AG04450 (cell line): ENCODE measurements at regions not wholly inside any gene's neighbourhood (a gene's known extent, or its start where the extent isn't known, plus 50 kb on each side); places are given as distances from the start of the nearest gene placed in this dataset.

ENCODE experiments used
- CTCF ChIA-PET: fragments of 300-600, 350-600 bp; formaldehyde crosslinking; extraction: SDS; loops from one replicate; lab custom pipeline; 2022; ENCODE audit warnings: antibody characterized with exemption, inconsistent platforms; lab: Charles Lee
- POLR2A ChIA-PET: fragments of 350-600 bp; formaldehyde crosslinking; extraction: SDS; loops from one replicate; lab custom pipeline; 2021; ENCODE audit warnings: antibody characterized with exemption, inconsistent platforms; lab: Yijun Ruan, JAX
- DNase-seq: peaks from one replicate; pipeline ENCODE4 v3.0.0-alpha.2; 2011; ENCODE audit warnings: low read depth, low spot score
- H3K27ac ChIP-seq: one replicate; pipeline ENCODE4 v1.5.1; 2012; ENCODE audit warnings: low read depth, low read length, control low read depth
- H3K27me3 ChIP-seq: one replicate; pipeline ENCODE4 v1.6.0; 2012; ENCODE audit warnings: low read length; ENCODE audit not compliant: control insufficient read depth, insufficient read depth
- H3K4me3 ChIP-seq: 2 replicates; pipeline ENCODE4 v1.5.1; 2011; ENCODE audit warnings: mild to moderate bottlenecking, low read depth, low read length, control low read depth
- H3K9me3 ChIP-seq: 2 replicates; pipeline ENCODE4 v1.5.1; 2012; ENCODE audit warnings: low read length; ENCODE audit not compliant: control insufficient read depth, insufficient read depth
- TF ChIP-seq, protein P1 (sequence below): IDR thresholded peaks from 2 replicates; pipeline ENCODE4 v1.5.1; 2011; ENCODE audit warnings: low read depth, low read length, control low read depth, inconsistent platforms

DNA sequence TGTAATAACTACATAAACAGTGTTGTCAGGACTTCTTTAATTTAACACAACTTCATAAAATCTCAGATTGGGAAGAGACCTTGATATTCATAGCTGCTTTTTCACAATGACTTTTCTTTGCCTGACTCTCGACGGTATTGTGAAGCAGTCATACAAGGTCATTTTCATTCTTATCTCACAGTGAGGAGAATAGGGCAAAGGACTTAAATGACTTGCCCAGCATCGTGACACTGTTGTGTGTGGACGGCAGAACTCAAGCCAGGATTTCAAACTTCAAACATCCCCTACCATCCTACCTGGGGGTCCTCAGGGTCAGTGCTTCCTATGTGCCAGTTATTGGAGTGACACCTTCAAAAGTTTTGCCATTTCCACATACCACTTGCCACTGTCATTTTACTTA lies 138.5 kb upstream of the GDF10 start:
- Histone ChIP-seq H3K27me3 (no peaks in the 10 kb centered on the region), H3K27ac (no peak overlapping the region), H3K4me3 (no peak overlapping the region), H3K9me3 (no peaks in the 10 kb centered on the region; the same call in 1 of the 2 replicates)
- TF ChIP-seq, protein P1, sequence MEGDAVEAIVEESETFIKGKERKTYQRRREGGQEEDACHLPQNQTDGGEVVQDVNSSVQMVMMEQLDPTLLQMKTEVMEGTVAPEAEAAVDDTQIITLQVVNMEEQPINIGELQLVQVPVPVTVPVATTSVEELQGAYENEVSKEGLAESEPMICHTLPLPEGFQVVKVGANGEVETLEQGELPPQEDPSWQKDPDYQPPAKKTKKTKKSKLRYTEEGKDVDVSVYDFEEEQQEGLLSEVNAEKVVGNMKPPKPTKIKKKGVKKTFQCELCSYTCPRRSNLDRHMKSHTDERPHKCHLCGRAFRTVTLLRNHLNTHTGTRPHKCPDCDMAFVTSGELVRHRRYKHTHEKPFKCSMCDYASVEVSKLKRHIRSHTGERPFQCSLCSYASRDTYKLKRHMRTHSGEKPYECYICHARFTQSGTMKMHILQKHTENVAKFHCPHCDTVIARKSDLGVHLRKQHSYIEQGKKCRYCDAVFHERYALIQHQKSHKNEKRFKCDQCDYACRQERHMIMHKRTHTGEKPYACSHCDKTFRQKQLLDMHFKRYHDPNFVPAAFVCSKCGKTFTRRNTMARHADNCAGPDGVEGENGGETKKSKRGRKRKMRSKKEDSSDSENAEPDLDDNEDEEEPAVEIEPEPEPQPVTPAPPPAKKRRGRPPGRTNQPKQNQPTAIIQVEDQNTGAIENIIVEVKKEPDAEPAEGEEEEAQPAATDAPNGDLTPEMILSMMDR: no peak
- POLR2A ChIA-PET: no interaction called here
- CTCF ChIA-PET: interaction anchor here (1.4 to 1.6 kb wide), 2 partner anchors 9 to 24 kb away, joined by 3 to 5 read pairs; no protein-coding TSS in a partner anchor
- no peak for DNase-seq

DNA sequence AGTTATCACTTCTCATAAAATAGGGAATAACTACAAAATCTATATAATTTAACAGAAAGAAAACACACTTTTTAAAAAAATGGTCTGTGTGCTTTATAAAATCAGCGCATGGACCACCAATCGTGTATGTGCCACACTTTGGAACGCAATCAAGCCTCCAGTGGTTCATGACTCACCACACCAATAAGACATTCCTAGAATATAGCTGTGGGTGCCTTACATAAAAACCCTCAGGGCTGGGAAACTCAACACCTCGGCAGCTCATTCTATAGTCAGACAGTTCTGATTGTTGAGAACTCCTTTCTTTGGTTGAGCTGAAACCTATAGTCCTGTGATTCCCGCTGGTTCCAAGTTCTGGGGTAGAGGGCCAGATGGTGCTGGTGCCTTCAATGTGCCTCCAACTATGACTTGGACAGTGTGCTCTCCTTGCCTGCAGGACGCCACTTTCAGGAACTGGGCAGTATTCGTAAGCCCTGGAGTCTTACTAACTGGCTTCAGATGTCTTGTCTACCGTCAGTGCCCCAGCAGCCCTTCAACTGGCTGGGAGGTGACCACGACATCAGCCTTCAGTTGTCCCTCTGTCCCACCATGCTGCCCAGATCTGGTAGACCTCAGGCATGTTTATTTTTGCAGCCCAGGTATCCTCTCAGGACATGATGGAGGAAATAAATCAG lies 135.7 kb upstream of the GDF10 start:
- H3K27ac ChIP-seq: peak overlapping the region; percentile 74
- peak; percentile 70 for DNase-seq
- ChIA-PET CTCF (no interaction called here), POLR2A (interaction anchor here (0.7 to 0.8 kb wide), 2 partner anchors 27 to 48 kb away, joined by 3 read pairs; no protein-coding TSS in a partner anchor)
- no peaks in the 10 kb centered on the region for H3K27me3 ChIP-seq
- no peak overlapping the region for H3K4me3 ChIP-seq
- TF ChIP-seq, protein P1: no peak
- no peaks in the 10 kb centered on the region; the same call in 1 of the 2 replicates for H3K9me3 ChIP-seq

DNA sequence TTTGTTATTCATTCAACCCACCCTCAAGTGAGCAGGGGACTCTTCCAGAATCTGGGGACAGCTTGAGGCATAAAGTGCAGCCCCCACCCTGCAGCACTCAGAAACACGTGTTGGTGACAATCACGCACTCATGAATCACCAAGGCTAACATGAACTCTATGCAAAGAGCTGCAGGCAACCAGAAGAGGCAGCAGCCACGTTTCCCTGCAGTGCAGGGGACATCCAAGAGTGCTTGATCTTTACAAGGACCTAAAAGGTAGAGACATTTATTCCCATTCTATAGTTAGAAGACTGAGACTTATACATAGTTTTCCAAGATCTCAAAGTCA lies 135.2 kb upstream of the GDF10 start:
- Histone ChIP-seq H3K9me3 (no peaks in the 10 kb centered on the region; the same call in 1 of the 2 replicates), H3K27me3 (no peaks in the 10 kb centered on the region), H3K27ac (peak overlapping the region; percentile 74), H3K4me3 (no peak overlapping the region)
- CTCF ChIA-PET: no interaction called here
- TF ChIP-seq, protein P1: no peak
- no peak for DNase-seq
- POLR2A ChIA-PET: interaction anchor here (0.7 to 0.8 kb wide), 2 partner anchors 28 to 48 kb away, joined by 3 read pairs; no protein-coding TSS in a partner anchor

DNA sequence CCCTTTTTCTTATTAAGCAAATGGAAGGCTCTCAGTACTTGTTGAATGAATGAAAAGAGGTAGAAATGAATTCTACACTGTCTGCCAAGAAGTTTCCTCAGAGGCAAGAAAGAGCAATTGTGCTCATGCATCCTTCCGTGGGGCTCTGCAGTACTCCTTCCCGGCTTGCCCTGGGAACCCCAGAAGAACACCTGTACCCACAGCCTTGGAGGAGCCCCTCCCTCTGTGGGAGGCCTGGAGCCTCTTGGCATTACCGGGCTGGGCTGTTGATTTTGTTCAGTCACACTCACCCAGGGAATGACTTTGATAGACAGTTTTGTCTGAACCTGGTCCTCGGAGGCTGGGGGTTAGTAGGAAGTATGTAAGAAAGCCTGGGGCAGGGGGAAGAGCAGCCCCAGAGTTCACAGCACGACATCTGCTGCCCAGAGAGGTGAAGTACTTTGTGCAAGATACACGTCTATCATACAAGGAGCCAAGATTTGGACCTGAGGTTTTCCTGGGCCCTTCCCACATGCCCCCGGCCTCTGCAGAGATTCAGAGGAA lies 134.8 kb upstream of the GDF10 start:
- TF ChIP-seq, protein P1: no peak
- Histone ChIP-seq H3K9me3 (no peaks in the 10 kb centered on the region; the same call in 1 of the 2 replicates), H3K27ac (peak overlapping the region; percentile 96), H3K4me3 (no peak overlapping the region), H3K27me3 (no peaks in the 10 kb centered on the region)
- ChIA-PET CTCF (interaction anchor here (2.8 kb wide), 1 partner anchor 117 kb away, joined by 10 read pairs; no protein-coding TSS in a partner anchor), POLR2A (interaction anchor here (1.2 to 2.8 kb wide), 2 partner anchors 27 to 31 kb away, joined by 4 to 19 read pairs; no protein-coding TSS in a partner anchor)
- DNase-seq: no peak
